ENCODE measurements at regions not wholly inside any gene's neighbourhood (a gene's known extent, or its start where the extent isn't known, plus 50 kb on each side); places are given as distances from the start of the nearest gene placed in this dataset.

DNA sequence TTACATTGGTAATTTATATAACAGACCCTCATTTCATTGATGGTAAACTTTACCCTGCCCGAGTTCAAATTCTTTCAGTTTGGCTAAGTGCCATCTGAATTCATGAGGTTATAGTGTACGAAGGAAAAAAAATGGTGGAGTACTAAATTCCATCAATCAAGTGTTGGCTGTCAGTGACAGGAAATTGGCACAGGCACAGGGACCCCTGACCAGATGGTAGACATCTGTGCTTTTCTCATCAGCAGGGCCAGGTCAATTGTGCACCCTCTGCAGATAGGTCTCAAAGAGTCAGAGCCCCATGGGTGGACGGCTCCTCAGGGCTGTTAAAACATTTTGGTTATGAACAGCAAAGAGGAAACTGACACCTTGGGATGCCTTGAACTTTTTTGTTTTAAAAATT, 439.2 kb downstream of the SETBP1 start:
- no peak for DNase-seq (ENCODE audit: low spot score)

DNA sequence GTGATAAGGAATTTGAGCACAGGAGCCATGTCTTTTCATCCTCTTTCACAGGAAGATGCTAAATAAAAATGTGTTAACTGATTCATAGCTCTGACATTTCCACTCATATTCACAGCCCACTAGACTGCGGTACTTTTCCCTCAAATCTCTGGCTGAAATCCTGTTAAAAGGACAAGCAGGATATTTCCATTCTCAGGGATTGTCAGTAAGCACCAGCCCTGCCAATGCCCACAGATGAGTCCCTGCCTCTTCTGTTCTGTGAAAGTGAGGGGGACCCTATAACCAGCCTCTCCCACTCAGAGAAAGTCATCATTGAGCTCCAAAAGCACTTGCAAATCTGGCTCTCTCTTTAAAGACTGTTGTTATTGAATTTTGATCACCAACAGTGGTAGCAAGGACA, 440.5 kb downstream of the SETBP1 start:
- DNase-seq (ENCODE audit: low spot score): no peak

DNA sequence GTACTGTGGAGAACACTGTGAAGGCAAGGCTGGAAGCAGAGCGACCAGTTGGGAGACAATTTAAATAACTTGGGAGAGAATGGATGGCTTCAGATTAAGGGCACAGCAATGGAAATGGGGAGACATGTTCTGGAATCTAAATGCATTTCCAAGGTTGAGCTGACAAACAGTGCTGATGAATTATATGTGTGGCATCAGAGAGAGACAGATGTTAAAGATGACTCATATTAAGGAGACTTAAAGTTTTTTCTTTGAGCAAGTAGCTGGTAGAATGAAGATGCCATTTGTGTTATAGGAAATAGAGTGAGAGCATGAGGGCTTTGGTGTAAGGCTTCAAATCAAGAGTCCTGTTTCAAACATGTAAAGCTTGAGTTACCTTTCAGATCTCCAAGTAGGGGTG, 441.8 kb downstream of the SETBP1 start:
- no peak for DNase-seq (ENCODE audit: low spot score)

DNA sequence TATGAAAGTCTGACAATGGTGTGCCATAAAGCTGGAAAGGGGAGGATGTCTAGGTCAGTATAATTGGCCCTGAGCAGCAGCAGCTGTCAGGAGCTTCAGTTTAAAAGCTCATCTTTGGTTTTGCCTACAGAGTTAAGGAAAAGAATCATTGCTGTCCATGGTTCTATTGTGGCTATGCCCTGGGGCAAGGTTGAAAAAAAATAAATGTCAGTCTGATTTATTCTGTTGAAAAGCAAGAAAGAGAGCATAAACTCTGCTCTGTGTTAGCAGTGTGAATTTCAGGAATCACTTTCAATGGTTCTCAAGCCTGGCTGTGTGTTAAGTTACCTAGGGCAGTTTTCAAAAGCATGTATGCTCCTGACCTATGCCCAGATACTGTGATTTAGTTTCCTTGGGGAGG, 446.7 kb downstream of the SETBP1 start:
- DNase-seq (ENCODE audit: low spot score): no peak

DNA sequence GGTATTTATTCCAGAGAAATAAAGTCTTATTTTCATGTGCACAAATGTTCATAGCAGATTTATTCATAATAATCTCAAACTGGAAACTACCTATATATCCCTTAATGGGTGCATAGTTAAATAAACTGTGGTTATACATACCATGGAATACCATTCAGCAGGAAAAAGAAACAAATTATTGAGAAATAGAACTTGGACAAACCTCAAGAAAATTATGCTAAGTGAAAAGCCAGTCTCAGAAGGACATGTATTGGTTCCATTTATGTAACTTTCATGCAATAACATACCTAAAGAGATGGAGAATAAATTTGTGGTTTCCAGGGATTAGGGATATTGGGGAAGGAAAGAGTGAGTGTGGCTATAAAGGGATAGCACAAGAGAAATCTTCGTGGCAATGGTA, 452.6 kb downstream of the SETBP1 start:
- no peak for DNase-seq (ENCODE audit: low spot score)

DNA sequence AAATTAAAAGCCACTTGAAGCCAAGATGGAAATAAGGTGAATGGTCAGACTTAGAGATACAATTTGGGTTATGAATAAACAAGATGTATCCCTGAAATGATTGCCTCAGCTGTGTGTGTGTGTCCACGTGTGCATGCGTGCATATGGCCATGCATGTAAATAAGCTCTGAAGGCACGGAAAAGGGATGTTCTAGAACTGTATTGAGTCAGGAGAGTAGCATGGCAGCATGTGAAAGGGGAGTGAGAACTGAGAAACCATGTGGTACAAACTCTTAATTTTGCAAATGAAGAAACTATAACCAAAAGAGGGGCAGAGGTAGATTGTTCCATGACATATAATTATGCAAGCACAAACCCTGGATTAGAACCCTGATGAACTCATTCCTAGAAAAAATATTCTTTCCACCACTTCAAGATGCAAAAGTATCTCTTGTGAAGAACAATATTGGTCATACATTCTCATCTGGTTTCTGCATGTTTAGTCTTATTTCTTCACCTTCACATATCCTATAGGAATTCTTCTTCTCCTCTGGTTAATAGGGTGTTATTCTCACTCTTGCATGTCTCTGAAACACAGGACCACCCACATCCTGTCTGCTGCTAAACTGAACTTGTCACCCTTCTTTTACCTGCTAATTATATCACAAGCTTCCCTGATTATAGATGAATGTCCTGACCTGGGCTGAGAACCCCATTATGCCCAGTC, 455.8 kb downstream of the SETBP1 start:
- no peak for DNase-seq (ENCODE audit: low spot score)

DNA sequence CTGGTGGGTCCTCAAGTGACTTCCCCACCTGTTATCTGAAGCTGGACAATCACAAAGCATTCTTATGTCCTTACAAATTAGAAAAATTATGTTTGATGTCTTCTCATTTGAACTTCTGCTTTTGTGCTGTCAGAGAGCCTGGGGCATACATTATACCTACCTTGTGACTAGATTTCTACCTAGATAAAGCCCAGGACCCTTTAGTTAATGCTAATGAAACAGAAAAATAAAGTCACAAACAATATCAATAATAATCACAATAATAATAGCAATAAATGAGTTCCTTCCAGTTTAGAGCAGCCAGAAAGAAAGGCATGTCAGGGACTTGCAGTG, 456.4 kb downstream of the SETBP1 start:
- DNase-seq (ENCODE audit: low spot score): no peak

DNA sequence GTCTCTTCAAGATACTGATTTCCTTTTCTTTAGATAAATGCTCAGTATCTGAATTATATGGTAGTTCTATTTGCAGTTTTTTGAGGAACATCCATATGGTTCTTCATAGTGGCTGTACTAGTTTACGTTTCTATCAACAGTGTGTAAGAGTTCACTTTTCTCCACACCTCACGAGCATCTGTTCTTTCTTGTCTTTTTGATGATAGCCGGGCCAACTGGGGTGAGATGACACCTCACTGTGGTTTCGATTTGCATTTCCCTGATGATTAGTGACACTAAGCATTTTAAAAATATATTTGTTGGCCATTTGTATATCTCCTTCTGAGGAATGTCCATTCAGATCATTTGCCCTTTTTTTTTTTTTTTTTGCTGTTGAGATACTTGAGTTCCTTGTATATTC, 458.8 kb downstream of the SETBP1 start:
- DNase-seq (ENCODE audit: low spot score): no peak

DNA sequence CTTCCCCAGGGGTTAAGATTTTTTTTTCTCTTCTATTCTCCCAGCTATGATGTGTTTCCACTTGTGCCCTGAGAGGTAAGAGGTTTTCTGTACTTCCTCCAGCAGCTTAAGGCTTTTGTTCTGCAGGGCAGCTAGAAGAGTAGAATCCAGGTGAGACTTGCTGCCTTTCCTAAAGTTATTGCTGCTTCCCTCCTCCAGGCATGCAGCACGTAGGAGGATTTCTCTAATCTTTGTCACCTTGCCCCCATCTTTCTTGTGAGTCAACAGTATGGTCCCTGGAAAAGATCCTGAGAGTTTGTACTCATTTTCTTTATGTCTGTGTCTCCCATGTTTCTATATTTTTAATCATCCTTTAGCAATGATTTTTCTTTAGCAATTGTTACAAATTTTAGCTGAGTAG, 462.2 kb downstream of the SETBP1 start:
- DNase-seq (ENCODE audit: low spot score): no peak

DNA sequence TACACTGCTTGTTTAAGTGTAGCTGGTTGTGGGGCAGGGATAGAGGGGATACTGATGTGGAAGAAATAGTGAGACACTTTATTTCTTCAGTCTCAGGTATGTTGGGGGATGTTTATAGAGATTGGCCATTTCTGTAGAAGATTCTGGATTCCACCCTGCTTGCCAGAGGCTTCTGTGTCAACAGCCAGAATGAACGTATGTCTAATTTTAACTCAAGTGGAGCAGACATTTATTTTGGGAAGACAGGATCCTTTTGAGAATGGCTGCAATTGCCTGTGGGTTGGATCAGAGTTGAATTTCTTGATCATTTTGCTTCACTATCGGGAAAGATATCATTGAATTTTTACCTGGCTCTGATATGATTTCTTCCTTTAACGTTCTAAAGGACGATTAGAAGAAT, 465.6 kb upstream of the SLC14A2 start:
- DNase-seq (ENCODE audit: low spot score): no peak

DNA sequence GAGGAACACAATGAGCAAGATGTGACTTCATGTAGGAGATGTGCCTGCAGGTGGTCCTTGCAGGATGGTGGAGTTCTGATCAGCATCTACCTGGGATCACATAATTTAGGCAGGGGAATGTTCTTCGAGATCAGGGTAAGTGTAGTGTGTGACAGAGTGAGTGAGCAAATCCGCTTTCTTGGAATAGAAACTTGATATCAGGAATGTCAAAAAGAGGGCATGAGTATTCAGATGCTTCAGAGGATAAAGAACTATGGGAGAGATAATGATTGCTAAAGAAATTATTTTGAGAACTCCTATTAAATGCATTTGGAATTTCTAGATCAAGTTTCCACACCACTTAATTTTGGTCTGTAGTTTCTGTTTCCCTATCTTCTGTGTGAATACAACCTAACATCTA, 463.6 kb upstream of the SLC14A2 start:
- DNase-seq (ENCODE audit: low spot score): no peak

DNA sequence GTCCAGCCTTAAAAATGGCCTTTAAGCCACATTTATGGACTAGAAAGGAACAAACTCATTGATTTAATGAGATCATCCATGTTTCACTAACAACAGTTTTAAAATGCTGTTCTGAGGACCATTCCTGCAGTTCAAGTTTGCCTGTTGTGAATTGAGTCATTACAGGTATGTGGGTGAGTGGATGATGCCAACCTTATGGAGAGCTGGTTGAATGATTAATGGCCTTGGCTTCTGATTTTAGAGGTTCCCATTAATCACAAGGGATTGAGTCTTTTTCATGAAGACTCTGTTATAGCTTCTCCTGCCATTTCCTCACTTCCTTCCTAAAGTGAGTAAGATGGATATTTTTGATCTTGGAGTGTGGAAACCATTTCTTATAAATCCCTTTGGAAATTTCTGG, 459.8 kb upstream of the SLC14A2 start:
- DNase-seq (ENCODE audit: low spot score): no peak

DNA sequence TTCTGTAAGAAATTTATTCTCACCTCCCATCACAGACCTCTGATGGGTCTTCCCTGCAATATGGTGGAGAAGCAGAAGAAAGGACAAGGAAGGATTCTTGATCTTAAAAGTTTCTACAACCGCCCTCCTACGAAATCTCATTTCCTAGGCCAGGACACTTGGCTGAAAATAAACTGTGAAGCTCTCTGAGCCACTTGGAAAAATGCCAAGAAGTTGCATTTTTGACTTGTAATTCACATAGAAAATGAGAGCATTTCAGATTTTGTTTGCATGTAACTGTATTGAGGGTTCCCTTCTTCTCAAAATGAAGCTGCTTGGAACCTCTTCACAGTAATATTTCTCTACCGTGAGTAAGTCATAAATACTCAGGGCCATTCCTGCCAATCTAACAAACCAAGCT, 458.3 kb upstream of the SLC14A2 start:
- no peak for DNase-seq (ENCODE audit: low spot score)

DNA sequence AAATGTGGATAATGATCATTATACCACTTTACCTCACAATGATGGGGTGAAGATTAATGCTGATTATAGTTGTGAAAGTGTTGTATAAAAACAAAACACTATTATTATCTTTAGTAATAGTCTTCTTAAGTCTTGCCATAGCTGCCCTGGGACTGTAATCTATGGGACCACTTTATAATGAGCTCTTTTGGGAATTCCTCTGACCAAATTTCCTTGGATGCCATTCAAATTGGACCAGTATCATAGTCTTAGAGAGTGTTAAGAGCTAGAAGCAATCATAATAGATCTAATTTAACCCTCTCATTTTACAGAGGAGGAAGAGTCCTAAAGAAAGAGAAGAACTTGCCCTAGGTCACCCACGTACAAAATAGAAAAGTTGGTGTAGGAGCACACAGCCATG, 457.7 kb upstream of the SLC14A2 start:
- no peak for DNase-seq (ENCODE audit: low spot score)

DNA sequence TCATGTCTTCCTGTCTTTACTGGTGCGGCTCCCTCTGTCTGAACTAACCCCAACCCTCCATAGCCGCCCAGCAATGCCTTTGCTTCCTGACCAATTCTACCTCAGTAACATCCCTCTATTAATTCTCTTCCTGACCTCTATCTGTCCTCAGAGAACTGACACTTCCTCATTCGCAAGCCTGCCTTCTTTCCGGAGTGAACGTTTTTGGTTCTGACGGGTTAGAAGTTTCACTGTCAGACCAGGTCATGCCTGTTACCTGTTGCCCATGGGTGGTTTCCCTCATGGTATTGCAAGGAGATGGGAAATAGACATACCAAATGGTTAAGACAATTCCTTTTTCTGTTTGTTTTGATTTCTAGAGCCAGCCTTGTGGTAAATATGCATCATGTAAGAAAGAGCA, 453.4 kb upstream of the SLC14A2 start:
- peak; percentile 3 for DNase-seq (ENCODE audit: low spot score)

DNA sequence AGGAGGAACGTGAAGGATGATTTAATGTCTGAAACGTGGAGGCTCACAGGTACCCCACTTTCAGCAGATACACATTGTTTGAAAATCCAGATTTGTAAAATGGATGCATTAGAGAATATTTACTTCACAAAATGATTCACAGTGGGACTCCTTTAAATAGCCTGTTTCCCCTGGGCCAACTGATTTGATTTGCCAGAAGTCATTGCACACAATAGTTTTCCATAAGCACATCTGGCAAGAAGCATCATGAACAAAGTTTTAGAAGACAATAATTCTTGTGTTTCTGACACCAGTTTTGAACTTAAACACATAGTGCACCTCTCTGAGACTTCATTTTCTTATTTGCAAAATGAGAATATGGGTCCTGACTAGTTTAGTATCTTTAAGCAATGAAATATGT, 451.4 kb upstream of the SLC14A2 start:
- no peak for DNase-seq (ENCODE audit: low spot score)

DNA sequence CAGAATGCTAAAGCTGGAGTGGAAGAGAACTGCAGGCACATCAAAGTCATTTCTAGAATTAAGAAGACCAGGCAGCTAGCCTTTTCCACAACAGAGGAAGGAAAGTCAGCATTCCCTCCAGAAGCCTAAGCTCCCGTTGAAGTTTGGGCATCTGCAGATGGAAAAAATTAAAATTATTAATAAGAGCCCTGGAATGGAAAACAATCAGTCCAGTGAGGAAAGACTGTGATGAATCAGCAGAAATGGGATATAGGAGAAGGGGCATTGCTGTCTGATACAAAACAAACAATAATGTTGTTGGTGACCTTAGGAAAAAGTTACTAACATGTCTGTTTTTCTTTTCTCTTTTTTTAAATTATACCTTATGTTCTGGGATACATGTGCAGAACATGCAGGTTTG, 450.7 kb upstream of the SLC14A2 start:
- no peak for DNase-seq (ENCODE audit: low spot score)

DNA sequence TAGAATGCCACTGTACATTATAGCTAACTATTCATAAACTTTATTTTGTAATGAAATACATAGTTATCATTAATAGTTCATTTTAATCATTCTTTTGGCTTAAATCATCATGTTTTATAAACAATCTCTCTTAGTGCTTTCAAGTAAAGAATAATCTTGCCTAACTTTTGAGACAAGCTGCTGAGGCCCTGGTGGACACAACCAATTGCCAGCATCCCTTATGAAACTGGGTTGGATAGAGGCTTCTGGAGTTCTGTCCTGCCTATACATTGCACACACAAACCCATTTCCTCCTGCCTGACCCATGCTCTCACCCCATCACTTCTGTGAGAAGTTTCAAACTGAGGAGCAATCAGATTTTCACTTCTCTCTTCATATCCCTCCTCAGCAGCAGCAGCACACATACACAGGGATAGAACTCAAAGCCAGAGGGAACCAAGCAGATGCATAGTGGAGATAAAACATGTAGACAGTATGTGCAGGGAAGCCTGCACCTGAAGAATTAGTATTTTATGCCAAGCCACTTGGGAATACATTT, 450.0 kb upstream of the SLC14A2 start:
- DNase-seq (ENCODE audit: low spot score): no peak

DNA sequence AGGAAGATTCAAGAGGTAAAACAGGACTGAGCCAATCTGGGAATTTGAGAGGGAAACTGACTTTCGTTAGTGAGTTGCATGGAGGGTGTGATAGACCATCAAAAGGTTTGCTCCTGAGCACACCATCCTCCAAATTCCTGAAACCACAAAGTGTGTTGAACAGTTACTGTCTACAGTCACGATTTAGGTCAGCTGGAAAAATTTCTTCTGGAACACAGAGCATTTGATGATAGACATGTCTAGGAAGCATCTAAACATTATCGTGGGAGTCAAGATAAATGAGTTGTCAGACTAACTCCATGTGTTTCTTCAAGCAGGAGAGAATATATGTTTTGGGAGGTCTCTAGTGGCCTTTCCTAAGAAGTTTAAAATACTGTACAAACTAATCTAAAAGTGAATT, 449.4 kb upstream of the SLC14A2 start:
- DNase-seq (ENCODE audit: low spot score): no peak

DNA sequence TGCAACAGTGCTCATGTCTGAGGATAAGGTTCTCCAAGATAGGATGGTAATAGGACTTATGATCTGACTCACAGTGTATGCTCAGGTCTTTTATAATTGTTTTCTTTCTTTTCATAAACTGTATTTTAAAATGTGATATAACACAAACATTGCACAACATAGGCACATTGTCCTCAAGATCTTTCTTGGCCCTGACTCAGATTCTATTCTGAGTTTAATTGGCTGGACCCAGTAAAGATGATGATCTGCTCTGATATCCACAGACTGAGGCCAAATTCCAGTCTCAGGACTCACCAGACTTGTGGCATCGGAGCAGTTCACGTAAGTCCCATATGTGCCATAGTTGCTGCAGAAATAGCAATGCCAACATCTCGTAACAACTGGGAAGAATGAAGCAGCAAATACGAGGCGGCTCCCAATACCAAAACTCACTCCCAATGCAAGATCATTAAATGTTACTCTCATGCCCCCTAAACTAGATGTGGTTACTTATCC, 448.9 kb upstream of the SLC14A2 start:
- no peak for DNase-seq (ENCODE audit: low spot score)

DNA sequence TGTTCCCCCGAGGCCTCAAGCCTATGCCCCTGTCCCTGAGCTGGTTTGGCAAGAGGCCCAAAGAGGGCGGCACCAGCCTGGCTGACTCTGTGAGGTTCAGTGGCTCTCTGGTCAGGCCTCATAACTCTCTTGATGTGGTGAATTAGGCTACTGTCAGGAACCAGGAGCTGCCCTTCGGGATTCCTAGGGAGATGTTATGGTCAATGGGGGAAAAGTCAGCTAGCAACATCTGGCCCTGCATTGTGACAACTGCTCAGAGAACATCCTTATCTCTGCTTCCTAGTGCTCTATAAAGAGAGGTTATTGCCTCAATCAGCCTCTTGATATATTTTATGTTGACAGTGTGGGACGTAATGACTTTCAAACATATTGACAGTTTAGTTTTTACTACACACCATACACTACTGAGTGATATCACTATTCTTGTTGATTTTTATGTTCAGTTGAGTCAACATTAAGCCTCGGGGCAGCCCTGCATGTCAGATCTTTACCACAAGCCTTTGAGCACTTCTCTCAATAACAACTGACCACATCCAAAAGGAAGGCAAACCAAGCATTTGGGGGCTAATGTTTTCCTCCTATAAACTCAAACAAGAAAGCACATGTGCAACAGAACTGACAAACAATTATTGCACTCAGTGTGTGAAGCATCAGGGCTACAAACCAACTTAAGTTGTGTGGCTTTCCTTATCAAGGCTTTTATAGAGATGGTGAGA, 448.3 kb upstream of the SLC14A2 start:
- DNase-seq (ENCODE audit: low spot score): no peak

DNA sequence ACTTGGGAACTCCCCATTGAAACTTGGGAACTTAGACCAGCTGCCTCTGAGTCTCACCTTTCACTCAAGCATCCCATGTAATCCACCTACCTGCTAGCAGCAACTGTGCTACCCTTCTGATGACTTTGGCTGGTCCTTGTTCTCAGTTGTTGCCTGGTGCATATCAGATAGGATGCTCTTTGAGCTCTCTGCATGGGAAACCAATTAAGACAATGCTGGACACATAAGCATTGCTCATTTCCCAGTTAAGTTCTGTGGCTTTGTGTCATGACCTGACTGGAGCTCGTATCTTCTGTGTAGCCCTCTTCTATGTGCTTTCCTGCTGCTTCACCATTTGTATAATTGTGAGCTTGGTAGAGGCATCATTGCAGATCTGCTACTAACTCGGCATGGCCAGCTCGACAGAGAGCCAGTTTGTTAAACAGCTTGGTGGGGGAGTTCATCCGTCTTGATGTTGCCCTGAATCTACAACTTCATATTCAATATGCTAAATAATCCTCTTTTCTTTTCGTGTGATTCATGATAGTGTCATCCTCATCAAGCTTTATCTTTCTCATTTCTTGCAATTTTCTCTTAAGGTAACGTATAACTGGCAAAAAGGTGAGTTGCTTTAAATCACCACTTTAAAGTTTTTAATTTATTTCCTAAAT, 447.5 kb upstream of the SLC14A2 start:
- DNase-seq (ENCODE audit: low spot score): no peak

DNA sequence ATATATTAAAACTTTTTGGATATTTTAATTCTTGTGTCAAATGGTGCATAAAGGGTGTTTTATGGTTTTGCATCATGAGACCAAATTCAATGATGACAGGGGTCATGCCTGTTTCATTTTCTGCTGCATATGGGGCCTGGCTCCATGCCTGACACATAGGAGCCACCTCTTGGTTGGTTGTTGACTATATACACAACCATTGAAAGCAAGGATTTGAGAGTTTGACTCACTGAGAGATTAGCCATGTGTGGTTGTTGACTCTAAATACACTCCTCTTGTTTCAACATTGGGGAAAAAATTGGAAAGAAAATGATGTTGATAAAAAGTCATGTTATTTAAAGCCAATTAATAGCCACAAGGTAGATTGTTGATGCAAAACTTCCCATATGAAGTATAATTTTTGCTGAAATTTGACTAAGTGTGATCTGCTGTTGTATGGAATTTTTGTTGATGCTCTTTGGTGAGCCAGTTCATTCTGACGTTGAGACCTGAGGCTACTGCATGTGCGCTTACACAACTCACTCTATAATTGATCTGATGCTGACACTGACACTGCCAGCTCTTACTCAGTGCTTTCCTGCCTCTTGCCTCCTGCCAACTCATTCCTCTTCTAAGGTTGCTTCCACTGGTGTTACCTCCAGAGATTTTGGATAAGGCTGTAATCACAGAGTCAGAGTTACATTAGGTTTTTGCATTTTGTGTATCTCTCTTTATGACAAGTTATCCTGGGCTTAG, 446.2 kb upstream of the SLC14A2 start:
- no peak for DNase-seq (ENCODE audit: low spot score)

Measured in germinal center (tissue), 1 donor.